ENCODE measurements at regions not wholly inside any gene's neighbourhood (a gene's known extent, or its start where the extent isn't known, plus 50 kb on each side); places are given as distances from the start of the nearest gene placed in this dataset.

DNA sequence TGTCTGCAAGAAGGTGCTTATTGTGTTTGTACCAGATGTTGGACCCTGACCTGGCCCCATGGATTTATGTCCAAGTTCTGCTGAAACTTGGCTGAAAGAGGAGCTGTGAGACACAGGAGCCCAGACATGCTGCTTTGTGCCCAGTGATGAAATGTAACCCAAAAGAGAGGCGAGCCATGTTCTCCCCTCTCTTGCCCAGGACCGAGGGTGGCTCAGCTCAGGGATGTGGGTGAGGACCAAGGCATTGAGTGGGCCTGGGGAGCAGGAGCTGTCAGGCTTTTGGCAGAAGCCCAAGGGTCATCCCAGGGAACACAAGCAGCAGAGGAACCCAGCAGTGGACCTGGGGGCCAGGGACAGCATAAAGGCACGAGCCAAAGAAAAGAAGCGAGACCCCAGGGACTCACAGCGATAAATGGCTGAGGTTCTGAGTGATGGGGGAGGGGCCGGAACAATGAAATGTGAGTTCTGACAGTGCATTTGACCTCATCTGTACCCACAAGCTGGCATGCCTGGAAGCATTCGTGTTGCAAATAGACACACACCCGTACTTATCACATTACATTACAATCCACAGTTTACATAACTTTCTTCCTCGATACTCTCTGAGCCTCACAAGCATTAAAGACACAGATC is 363.4 kb upstream of the JARID2 start:
- TF ChIP-seq, protein P1, sequence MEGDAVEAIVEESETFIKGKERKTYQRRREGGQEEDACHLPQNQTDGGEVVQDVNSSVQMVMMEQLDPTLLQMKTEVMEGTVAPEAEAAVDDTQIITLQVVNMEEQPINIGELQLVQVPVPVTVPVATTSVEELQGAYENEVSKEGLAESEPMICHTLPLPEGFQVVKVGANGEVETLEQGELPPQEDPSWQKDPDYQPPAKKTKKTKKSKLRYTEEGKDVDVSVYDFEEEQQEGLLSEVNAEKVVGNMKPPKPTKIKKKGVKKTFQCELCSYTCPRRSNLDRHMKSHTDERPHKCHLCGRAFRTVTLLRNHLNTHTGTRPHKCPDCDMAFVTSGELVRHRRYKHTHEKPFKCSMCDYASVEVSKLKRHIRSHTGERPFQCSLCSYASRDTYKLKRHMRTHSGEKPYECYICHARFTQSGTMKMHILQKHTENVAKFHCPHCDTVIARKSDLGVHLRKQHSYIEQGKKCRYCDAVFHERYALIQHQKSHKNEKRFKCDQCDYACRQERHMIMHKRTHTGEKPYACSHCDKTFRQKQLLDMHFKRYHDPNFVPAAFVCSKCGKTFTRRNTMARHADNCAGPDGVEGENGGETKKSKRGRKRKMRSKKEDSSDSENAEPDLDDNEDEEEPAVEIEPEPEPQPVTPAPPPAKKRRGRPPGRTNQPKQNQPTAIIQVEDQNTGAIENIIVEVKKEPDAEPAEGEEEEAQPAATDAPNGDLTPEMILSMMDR (IDR thresholded peaks at IDR 0.05; ENCODE audit: poor library complexity, severe bottlenecking), result no peak
- Histone ChIP-seq H3K4me1 (ENCODE audit: insufficient read depth, poor library complexity, severe bottlenecking) (peaks cover 25% of the 10 kb centered on the region), H3K36me3 (ENCODE audit: low read depth) (no peaks in the 10 kb centered on the region), H3K27me3 (ENCODE audit: insufficient read depth, poor library complexity, severe bottlenecking) (no peaks in the 10 kb centered on the region), H3K9me3 (ENCODE audit: severe bottlenecking) (no peaks in the 10 kb centered on the region), H3K4me3 (ENCODE audit: severe bottlenecking) (no peak overlapping the region), H3K27ac (ENCODE audit: poor library complexity, severe bottlenecking) (no peak overlapping the region)
- DNase-seq (ENCODE audit: low spot score) (no peak), ATAC-seq (ENCODE audit: low read depth) (peak; percentile 49; the same call in 2 of the 3 replicates)

DNA sequence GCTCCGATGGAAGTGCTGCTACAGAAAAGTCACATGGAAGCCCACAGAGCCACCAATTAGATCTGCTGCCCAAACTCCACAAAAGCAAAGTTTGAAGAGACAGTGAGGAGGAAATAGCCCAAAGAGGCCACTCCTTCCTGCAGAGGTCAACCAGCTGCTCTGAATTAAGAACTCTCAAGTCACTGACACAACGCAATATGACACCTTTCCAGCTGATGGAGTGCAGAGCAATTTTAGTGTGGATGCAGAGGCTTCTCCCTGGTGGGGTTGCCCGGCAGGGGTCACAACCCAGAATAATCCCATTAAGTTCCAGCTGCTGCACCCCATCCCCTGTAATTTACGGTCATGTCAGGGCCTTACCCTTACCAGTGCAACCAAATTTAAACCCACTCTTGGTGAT is 361.9 kb upstream of the JARID2 start:
- no peaks in the 10 kb centered on the region for H3K36me3 ChIP-seq (ENCODE audit: low read depth)
- H3K4me3 ChIP-seq (ENCODE audit: severe bottlenecking), result no peak overlapping the region
- TF ChIP-seq, protein P1 (IDR thresholded peaks at IDR 0.05; ENCODE audit: poor library complexity, severe bottlenecking), result no peak
- no peaks in the 10 kb centered on the region for H3K9me3 ChIP-seq (ENCODE audit: severe bottlenecking)
- no peak overlapping the region for H3K27ac ChIP-seq (ENCODE audit: poor library complexity, severe bottlenecking)
- ATAC-seq (ENCODE audit: low read depth), result no peak
- peaks cover 23% of the 10 kb centered on the region for H3K4me1 ChIP-seq (ENCODE audit: insufficient read depth, poor library complexity, severe bottlenecking)
- no peak for DNase-seq (ENCODE audit: low spot score)
- no peaks in the 10 kb centered on the region for H3K27me3 ChIP-seq (ENCODE audit: insufficient read depth, poor library complexity, severe bottlenecking)

DNA sequence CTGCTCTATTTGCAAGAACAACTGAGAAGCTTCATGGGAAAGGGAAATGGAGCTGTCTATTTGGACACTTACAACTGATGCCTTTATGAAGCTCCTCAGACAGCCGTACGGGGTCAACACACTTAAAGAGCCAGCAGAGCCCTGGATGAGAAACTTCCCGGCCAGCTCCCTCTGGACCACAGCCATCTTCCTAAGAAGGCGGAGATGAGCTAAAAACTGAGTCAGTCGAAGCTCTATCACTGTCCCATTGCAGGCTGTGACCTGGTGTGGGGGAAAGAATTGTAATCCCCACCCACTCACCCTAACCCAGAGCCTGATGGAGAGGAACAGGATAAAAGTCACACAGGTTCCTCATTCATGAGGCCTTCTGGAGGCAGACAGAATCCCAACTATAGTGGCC is 360.4 kb upstream of the JARID2 start:
- TF ChIP-seq, protein P1 (IDR thresholded peaks at IDR 0.05; ENCODE audit: poor library complexity, severe bottlenecking), result no peak

DNA sequence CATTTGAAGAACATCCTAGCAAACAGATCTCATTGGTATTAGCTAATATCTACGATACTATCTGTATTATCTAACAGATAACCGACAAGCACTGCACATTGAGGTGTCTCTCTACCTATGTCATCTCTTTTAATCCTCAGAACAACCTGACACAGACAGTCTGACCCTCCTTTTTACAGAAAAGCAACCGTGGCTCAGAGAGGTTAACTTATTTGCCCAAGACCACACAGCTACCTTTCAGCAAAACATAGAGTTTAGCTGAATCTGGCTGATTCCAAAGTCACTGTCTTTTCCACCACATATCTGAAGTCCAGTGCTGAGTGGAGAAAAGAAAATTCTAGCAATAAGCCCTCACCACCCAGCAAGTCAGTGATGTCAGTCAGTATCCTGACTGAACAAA is 358.7 kb upstream of the JARID2 start:
- TF ChIP-seq, protein P1 (IDR thresholded peaks at IDR 0.05; ENCODE audit: poor library complexity, severe bottlenecking), result no peak
- Histone ChIP-seq H3K4me3 (ENCODE audit: severe bottlenecking) (no peak overlapping the region), H3K9me3 (ENCODE audit: severe bottlenecking) (no peaks in the 10 kb centered on the region), H3K4me1 (ENCODE audit: insufficient read depth, poor library complexity, severe bottlenecking) (peaks cover 11% of the 10 kb centered on the region), H3K36me3 (ENCODE audit: low read depth) (no peaks in the 10 kb centered on the region), H3K27ac (ENCODE audit: poor library complexity, severe bottlenecking) (no peak overlapping the region), H3K27me3 (ENCODE audit: insufficient read depth, poor library complexity, severe bottlenecking) (no peaks in the 10 kb centered on the region)
- ATAC-seq (ENCODE audit: low read depth), result no peak
- no peak for DNase-seq (ENCODE audit: low spot score)

More for the DNA sequence above, 360.4 kb upstream of the JARID2 start:
- H3K27ac ChIP-seq (ENCODE audit: poor library complexity, severe bottlenecking), result no peak overlapping the region
- no peaks in the 10 kb centered on the region for H3K9me3 ChIP-seq (ENCODE audit: severe bottlenecking)
- no peaks in the 10 kb centered on the region for H3K27me3 ChIP-seq (ENCODE audit: insufficient read depth, poor library complexity, severe bottlenecking)
- DNase-seq (ENCODE audit: low spot score) (no peak), ATAC-seq (ENCODE audit: low read depth) (no peak)
- no peaks in the 10 kb centered on the region for H3K36me3 ChIP-seq (ENCODE audit: low read depth)
- no peak overlapping the region for H3K4me3 ChIP-seq (ENCODE audit: severe bottlenecking)
- H3K4me1 ChIP-seq (ENCODE audit: insufficient read depth, poor library complexity, severe bottlenecking), result peaks cover 23% of the 10 kb centered on the region

DNA sequence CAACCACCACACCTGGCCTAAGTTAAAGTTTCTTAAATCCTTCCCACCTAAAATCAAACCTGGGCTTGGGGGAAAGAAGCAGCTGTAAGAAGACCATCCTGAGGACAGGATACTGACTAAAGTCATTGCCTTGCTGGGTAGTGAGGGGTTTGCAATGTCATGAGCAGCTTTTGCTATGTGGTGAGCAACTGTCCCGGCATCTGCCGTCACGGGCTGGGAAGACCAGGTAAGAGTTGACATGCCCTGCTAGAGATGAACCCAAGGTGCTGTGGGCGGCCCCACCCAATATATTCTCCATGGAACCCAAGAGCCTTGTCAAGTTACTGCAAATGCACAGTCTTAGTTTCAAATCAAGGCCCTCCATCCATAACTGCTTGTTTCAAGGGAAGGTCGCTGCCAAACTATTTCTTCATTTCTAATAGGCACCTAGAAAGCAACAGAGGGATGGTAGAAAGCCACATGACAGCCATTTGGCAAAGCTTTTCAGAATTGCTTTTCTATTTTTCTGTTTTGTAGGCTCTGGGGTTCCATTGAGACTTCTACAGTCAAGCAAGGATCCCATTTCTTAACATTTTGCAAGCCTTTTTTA is 357.8 kb upstream of the JARID2 start:
- DNase-seq (ENCODE audit: low spot score), result no peak
- Histone ChIP-seq H3K27ac (ENCODE audit: poor library complexity, severe bottlenecking) (no peak overlapping the region), H3K27me3 (ENCODE audit: insufficient read depth, poor library complexity, severe bottlenecking) (no peaks in the 10 kb centered on the region)

More for the DNA sequence above, 357.8 kb upstream of the JARID2 start:
- TF ChIP-seq, protein P1 (IDR thresholded peaks at IDR 0.05; ENCODE audit: poor library complexity, severe bottlenecking), result no peak
- Histone ChIP-seq H3K9me3 (ENCODE audit: severe bottlenecking) (no peaks in the 10 kb centered on the region), H3K4me1 (ENCODE audit: insufficient read depth, poor library complexity, severe bottlenecking) (peaks cover 2% of the 10 kb centered on the region), H3K4me3 (ENCODE audit: severe bottlenecking) (no peak overlapping the region), H3K36me3 (ENCODE audit: low read depth) (no peaks in the 10 kb centered on the region)
- ATAC-seq (ENCODE audit: low read depth), result no peak
